Natural killer cell treated with Interleukin-12 subunit alpha and Interleukin-12 subunit beta and Interleukin-15 and Interleukin-18, amount 100 ng/mL, for 72 hours (primary cell): ENCODE measurements at regions not wholly inside any gene's neighbourhood (a gene's known extent, or its start where the extent isn't known, plus 50 kb on each side); places are given as distances from the start of the nearest gene placed in this dataset.

Source experiments
- ATAC-seq, 2 donors: fragments of 150-1000 bp; cut with Tn5 transposase in 1 of 2; sonication (Bioruptor Pico), chemical (Tn5 transposase) in 1 of 2; 2 replicates each; pipeline ENCODE4 v1.10.0; 2021
- DNase-seq: peaks from one replicate; pipeline ENCODE4 v3.0.0; 2022; ENCODE audit warnings: low spot score
- H3K27ac Mint-ChIP-seq, 2 donors: 1 replicate in 1 of 2; 2 replicates in 1 of 2; pipeline ENCODE4 v1.8.0; 2022; ENCODE audit warnings: mixed read lengths in 2 of 2, mild to moderate bottlenecking in 1 of 2, moderate library complexity in 1 of 2
- H3K27me3 Mint-ChIP-seq, 2 donors: 1 replicate in 1 of 2; 2 replicates in 1 of 2; pipeline ENCODE4 v1.8.0; 2022; ENCODE audit warnings: mixed read lengths in 2 of 2
- H3K36me3 Mint-ChIP-seq: one replicate; pipeline ENCODE4 v1.8.0; 2022; ENCODE audit warnings: mixed read lengths
- H3K4me1 Mint-ChIP-seq, 2 donors: 1 replicate in 1 of 2; 2 replicates in 1 of 2; pipeline ENCODE4 v1.8.0; 2022; ENCODE audit warnings: low read depth in 2 of 2, mixed read lengths in 2 of 2, mild to moderate bottlenecking in 1 of 2
- H3K4me3 Mint-ChIP-seq: one replicate; pipeline ENCODE4 v1.8.0; 2022; ENCODE audit warnings: mixed read lengths
- H3K9me3 Mint-ChIP-seq: 2 replicates; pipeline ENCODE4 v1.8.0; 2022; ENCODE audit warnings: mixed read lengths

DNA sequence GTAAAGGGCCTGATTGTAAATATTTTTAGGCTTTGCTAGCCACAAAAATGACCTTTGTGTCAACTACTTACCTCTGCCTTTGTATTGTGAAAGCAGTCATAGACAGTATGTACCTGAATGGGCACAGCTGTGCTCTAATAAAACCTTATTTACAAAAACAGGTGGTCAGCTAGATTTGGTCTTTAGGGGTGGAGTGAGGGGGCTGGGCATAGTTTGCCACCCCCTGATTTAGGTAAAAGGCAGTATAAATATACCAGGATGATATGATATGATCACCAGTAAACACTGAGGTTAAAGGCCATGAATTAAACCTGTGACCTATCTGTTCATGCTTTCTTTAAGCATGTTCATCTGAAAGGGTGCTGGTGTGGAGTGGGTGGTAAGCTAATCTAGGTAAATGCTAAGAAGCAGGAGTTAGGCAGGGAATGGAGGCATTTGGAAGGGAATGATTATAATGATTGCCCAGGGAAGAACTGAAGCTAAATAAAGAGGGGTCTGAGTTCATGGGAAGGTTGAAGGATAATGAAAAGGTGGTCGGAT lies 77.1 kb upstream of the BCAT1 start:
- Mint-ChIP-seq H3K27me3 (no peaks in the 10 kb centered on the region), H3K4me3 (no peak overlapping the region), H3K27ac (no peak overlapping the region), H3K4me1 (no peaks in the 10 kb centered on the region), H3K36me3 (no peaks in the 10 kb centered on the region), H3K9me3 (no peaks in the 10 kb centered on the region)
- DNase-seq (no peak), ATAC-seq (no peak)

DNA sequence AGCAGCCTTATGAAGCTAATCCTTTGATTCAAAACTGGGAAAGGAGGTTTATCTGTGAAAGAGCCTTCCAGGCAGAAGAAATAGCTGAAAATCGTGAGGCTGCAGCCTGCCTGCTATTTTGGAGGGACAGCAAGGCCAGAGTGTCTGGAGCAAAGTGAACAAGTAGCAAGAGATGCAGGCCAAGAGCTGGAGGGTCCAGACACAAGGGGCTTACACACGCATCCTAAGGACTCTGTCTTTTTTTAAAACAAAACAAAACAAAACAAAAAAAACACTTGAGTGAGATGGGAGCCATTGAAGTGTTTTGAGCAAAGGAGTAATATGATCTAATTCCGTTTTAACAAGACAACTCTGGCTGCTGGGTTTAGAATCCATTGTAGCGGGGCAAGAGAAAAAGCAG lies 76.4 kb upstream of the BCAT1 start:
- Mint-ChIP-seq H3K4me1 (no peaks in the 10 kb centered on the region), H3K4me3 (no peak overlapping the region), H3K36me3 (no peaks in the 10 kb centered on the region), H3K27me3 (peaks cover 2 to 6% of the 10 kb centered on the region in 2 donors), H3K9me3 (no peaks in the 10 kb centered on the region), H3K27ac (no peak overlapping the region)
- ATAC-seq (no peak), DNase-seq (no peak)

DNA sequence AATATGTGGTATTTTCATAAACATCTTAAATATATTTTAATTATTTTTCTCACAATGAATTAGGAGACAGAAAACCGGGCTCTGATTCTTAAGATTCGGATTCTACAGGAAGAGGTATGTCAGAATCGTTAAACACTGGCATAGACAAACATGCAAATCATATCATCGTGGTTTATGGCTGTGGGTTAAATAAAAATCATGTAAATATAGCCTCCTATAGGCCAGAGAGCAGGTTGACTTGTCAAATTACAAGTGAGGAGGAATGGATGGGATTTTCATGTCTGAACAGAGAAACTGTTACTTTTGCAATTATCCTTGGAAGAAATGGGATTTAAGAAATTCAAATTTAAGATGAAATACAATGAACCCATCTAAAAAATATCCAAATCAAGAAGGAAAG lies 74.9 kb upstream of the BCAT1 start:
- H3K27me3 Mint-ChIP-seq: peaks cover 6 to 7% of the 10 kb centered on the region in 2 donors
- H3K9me3 Mint-ChIP-seq: no peaks in the 10 kb centered on the region
- no peak overlapping the region for H3K4me3 Mint-ChIP-seq
- ATAC-seq: no peak
- H3K4me1 Mint-ChIP-seq: no peaks in the 10 kb centered on the region
- no peaks in the 10 kb centered on the region for H3K36me3 Mint-ChIP-seq
- H3K27ac Mint-ChIP-seq: no peak overlapping the region
- no peak for DNase-seq

DNA sequence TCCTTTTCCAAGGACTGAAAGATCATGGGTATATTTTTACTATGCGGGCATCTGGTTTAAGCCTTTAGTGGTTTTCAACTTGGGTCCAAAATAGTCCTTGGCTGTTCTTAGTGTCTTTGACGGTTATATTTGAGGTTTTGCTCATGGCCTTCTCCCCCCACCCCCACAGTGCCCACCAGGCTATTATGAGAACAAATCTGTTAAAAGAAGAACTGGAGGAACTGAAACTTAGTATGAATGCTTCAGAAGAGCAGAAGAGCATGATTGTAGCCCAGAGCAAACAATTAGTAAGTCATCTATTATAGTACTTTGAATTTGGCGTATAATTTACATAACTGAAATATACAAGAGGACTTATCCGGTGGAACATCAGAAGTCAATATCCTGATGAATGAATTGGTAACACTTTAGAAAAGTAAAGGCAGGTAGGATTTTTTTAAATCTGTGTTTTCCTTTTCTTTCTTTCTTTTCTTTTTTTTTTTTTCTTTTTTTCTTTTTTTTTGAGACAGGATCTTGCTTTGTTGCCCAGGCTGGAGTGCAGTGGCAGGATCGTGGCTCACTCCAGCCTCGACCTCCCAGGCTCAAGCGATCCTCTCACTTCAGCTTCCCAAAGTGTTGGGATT lies 71.8 kb upstream of the BCAT1 start:
- Mint-ChIP-seq H3K9me3 (no peaks in the 10 kb centered on the region), H3K4me3 (no peak overlapping the region), H3K27ac (no peak overlapping the region), H3K27me3 (peaks cover 7 to 15% of the 10 kb centered on the region in 2 donors), H3K36me3 (no peaks in the 10 kb centered on the region), H3K4me1 (no peaks in the 10 kb centered on the region)
- ATAC-seq (no peak), DNase-seq (no peak)

DNA sequence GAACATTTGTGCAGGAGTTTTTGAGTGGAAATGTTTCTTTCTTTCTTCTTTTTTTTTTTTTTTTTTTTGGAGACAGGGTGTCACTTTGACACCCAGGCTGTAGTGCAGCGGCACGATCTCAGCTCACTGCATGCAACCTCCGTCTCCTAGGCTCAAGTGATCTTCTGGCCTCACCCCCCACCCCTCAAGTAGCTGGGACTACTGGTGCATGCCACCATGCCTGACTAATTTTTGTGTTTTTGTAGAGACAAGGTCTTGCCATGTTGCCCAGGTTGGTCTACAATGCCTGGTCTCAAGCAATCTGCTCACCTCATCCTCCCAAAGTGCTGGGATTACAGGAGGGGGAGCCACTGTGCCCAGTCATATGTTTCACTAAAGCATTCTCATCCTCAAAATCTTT lies 69.2 kb upstream of the BCAT1 start:
- H3K4me3 Mint-ChIP-seq: no peak overlapping the region
- ATAC-seq (no peak), DNase-seq (no peak)
- no peak overlapping the region for H3K27ac Mint-ChIP-seq
- H3K27me3 Mint-ChIP-seq: peaks cover 7 to 15% of the 10 kb centered on the region in 2 donors
- no peaks in the 10 kb centered on the region for H3K36me3 Mint-ChIP-seq
- H3K4me1 Mint-ChIP-seq: no peaks in the 10 kb centered on the region
- no peaks in the 10 kb centered on the region for H3K9me3 Mint-ChIP-seq

DNA sequence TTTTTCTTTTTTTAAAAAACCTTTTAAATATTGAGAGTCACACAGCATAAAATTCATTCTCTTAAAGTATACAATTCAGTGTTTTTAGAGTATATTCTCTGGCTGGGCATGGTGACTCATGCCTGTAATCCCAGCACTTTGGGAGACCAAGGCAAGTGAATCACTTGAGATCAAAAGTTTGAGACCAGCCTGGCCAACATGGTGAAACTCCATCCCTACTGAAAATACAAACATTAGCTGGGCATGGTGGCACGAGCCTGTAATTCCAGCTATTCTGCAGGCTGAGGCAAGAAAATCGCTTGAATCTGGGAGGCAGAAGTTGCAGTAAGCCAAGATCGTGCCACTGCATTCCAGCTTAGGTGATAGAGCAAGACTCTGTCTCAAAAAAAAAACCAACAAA lies 68.4 kb upstream of the BCAT1 start:
- ATAC-seq (no peak), DNase-seq (no peak)
- H3K9me3 Mint-ChIP-seq: no peaks in the 10 kb centered on the region
- H3K4me1 Mint-ChIP-seq: no peaks in the 10 kb centered on the region
- H3K36me3 Mint-ChIP-seq: no peaks in the 10 kb centered on the region
- no peak overlapping the region for H3K27ac Mint-ChIP-seq
- H3K27me3 Mint-ChIP-seq: peaks cover 7 to 15% of the 10 kb centered on the region in 2 donors
- no peak overlapping the region for H3K4me3 Mint-ChIP-seq

DNA sequence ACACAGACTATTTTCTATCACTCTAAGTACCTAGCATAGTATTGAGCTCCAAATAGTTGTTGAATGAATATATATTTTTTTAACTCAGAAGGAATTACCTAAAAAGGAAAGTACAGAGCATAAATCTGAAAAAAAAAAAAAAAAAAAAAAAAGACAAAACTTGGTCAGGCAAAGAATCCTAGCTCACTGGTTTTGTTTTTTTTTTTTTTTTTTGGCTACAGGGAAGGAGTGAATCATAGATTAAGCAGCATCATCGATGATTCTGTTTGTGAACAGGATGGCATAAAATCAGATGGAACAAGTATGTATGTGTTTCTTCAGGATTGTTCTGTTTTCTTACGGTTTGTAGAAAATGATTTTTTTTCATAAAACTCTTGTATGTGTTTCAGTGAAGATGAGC lies 66.1 kb upstream of the BCAT1 start:
- Mint-ChIP-seq H3K27ac (no peak overlapping the region), H3K27me3 (peaks cover 5 to 8% of the 10 kb centered on the region in 2 donors)
- no peak for DNase-seq

DNA sequence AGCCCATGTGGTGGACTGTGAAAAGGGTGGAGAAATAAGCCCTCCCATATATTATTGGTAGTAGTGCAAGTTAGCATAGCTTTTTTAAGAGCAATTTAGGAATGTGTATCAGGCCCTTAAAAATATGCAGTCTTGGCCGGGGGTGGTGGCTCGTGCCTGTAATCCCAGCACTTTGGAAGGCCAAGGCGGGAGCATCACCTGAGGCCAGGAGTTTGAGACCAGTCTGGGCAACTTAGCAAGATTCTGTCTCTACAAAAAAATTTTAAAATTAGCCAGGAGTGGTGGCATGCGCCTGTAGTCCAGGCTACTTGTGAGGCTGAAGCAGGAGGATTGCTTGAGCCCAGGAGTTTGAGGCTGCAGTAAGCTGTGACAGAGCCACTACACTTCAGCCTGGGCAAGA lies 64.2 kb upstream of the BCAT1 start:
- ATAC-seq (no peak), DNase-seq (no peak)
- Mint-ChIP-seq H3K27me3 (peaks cover 0 to 6% of the 10 kb centered on the region in 2 donors), H3K36me3 (no peaks in the 10 kb centered on the region), H3K4me3 (no peak overlapping the region), H3K4me1 (no peaks in the 10 kb centered on the region), H3K9me3 (no peaks in the 10 kb centered on the region), H3K27ac (no peak overlapping the region)

More for the DNA sequence above, 66.1 kb upstream of the BCAT1 start:
- Mint-ChIP-seq H3K4me3 (no peak overlapping the region), H3K4me1 (no peaks in the 10 kb centered on the region), H3K9me3 (no peaks in the 10 kb centered on the region), H3K36me3 (no peaks in the 10 kb centered on the region)
- ATAC-seq: no peak

DNA sequence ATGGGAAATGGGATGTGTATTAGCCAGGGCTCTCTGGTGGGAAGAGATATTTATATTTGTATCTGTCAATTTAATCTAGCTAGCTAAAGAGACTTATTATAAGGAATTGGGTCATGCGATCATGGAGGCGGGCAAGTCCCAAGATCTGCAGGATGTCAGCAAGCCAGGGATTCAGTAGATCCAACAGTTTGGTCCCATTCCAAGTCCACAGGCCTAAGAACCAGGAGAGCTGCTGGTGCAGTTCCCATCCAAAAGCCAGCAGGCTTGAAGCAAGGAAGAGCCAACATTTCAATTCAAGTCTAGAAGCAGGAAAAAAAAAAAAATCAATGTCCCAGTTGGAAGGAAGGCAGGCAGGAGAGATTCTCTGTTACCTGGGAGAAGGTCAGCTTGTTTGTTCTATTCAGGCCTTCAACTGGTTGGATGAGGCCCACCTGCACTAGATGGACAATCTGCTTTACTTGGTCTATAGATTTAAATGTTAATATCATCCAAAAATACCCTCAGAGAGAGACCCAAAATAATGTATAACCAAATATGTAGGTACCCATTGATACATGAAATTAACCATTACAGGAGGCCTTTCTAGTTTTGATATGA lies 60.7 kb upstream of the BCAT1 start:
- Mint-ChIP-seq H3K36me3 (no peaks in the 10 kb centered on the region), H3K27me3 (no peaks in the 10 kb centered on the region), H3K27ac (no peak overlapping the region), H3K4me3 (no peak overlapping the region), H3K4me1 (no peaks in the 10 kb centered on the region), H3K9me3 (no peaks in the 10 kb centered on the region)
- DNase-seq (no peak), ATAC-seq (no peak)

DNA sequence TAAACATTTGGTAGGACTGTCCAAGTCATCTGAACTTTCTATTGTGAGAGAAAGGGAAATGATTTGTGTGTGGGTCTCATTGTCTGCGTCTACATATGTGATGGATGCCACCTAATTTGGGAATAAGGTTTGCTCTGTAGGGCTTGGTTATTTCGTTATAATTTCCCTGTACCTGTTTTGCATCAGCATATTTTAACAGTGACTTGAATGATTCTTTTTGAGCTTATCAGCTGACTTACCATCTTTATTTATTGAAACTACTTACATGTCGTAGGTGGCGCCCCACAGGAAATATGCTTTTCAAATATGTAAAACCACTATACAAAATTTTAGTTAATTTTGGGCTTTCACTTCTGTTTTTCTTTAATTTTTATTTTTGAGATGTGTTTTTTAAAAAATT lies 56.5 kb upstream of the BCAT1 start:
- no peak for DNase-seq
- ATAC-seq: no peak
- H3K4me1 Mint-ChIP-seq: no peaks in the 10 kb centered on the region
- H3K36me3 Mint-ChIP-seq: no peaks in the 10 kb centered on the region
- H3K9me3 Mint-ChIP-seq: no peaks in the 10 kb centered on the region
- no peak overlapping the region for H3K4me3 Mint-ChIP-seq
- H3K27me3 Mint-ChIP-seq: peaks cover 0 to 6% of the 10 kb centered on the region in 2 donors
- H3K27ac Mint-ChIP-seq: no peak overlapping the region

DNA sequence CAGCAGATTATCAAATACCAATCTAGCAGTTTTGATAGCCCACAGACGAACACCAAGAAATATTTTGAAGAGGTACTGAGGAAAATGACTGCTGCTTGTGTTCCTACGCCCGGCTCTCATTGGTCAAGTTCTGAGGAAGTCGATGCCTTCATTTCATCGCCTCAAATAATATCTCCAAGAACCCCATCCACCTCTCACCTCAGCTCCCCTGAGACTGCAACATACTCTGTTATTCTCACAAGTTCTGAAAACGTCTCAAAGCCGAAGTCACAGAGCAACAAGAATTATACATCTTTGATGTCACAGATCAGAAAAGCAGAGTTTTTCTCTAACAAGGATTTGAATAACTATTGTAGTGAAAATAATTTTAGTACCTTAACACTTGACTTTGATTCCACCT lies 55.5 kb upstream of the BCAT1 start:
- Mint-ChIP-seq H3K36me3 (no peaks in the 10 kb centered on the region), H3K27ac (no peak overlapping the region)
- no peak for DNase-seq

DNA sequence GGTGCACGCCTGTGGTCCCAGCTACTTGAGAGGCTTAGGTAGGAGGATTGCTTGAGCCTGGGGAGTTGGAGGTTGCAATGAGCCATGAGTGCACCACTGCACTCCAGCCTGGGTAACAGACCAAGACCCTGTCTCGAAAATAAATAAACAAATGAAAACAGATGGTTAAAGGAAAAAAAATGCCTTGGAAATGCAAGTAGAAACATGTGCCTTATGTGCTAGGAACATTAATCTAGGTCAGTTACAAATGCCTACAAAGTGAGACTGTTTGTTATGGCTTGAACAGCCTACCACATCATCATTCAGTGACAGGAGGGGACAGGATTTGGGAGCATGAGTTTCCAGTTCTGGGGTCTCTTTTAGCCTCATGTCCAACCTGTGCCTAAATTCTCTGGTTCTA lies 52.4 kb upstream of the BCAT1 start:
- peaks cover 0 to 6% of the 10 kb centered on the region in 2 donors for H3K27me3 Mint-ChIP-seq
- H3K27ac Mint-ChIP-seq: no peak overlapping the region
- no peak for DNase-seq
- no peaks in the 10 kb centered on the region for H3K36me3 Mint-ChIP-seq
- no peak overlapping the region for H3K4me3 Mint-ChIP-seq
- H3K4me1 Mint-ChIP-seq: peaks cover 8 to 14% of the 10 kb centered on the region in 2 donors
- ATAC-seq: no peak
- no peaks in the 10 kb centered on the region for H3K9me3 Mint-ChIP-seq

More for the DNA sequence above, 55.5 kb upstream of the BCAT1 start:
- H3K4me3 Mint-ChIP-seq: no peak overlapping the region
- no peaks in the 10 kb centered on the region for H3K4me1 Mint-ChIP-seq
- no peaks in the 10 kb centered on the region for H3K9me3 Mint-ChIP-seq
- peaks cover 0 to 6% of the 10 kb centered on the region in 2 donors for H3K27me3 Mint-ChIP-seq
- no peak for ATAC-seq
